ENCODE measurements at regions not wholly inside any gene's neighbourhood (a gene's known extent, or its start where the extent isn't known, plus 50 kb on each side); places are given as distances from the start of the nearest gene placed in this dataset.

DNA sequence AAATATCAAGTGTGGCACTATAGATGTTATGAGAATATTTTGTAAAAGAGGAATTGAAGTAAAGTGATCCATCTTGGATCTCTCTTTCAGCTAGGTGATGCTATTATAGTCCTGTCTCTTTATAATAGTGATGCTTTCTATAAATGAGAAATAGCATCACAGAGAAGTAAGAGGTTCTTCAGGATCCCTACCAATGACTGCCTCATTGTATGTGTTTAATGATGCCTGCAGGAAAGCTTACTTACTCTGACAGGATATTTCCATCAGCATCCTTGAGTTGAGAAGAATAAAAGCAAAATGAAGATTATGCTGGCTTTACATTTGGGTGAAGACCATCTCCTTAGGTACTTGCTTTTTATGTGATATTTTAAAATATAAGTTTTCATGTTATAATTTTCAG, 846.0 kb upstream of the LRFN5 start:
- no peak overlapping the region for H3K4me3 Mint-ChIP-seq
- Histone ChIP-seq H3K4me3 (no peak overlapping the region), H3K27me3 (ENCODE audit: insufficient read depth) (no peaks in the 10 kb centered on the region), H3F3A (replicated peaks; ENCODE audit: low read depth) (no peaks in the 10 kb centered on the region), H4K20me1 (replicated peaks; ENCODE audit: insufficient read depth) (no peaks in the 10 kb centered on the region), H3K79me2 (replicated peaks; ENCODE audit: insufficient read depth) (no peaks in the 10 kb centered on the region), H3K4me2 (no peak overlapping the region), H2AFZ (no peak overlapping the region), H3K4me1 (ENCODE audit: insufficient read depth) (peaks cover 9% of the 10 kb centered on the region; the same call in 1 of the 2 replicates), H3K27ac (ENCODE audit: low read depth) (no peak overlapping the region), H3K36me3 (ENCODE audit: insufficient read depth) (no peaks in the 10 kb centered on the region), H3K9me2 (ENCODE audit: insufficient read depth) (no peaks in the 10 kb centered on the region; the same call in 1 of the 2 replicates)
- ATAC-seq (no peak), DNase-seq (ENCODE audit: low spot score) (no peak)
- H3K36me3 Mint-ChIP-seq (ENCODE audit: low read depth), result peaks cover 4% of the 10 kb centered on the region
- H3K27me3 Mint-ChIP-seq (ENCODE audit: insufficient read depth, low read depth, poor library complexity), result peaks cover 2% of the 10 kb centered on the region
- peaks cover 7% of the 10 kb centered on the region; the same call in 2 of the 3 replicates for H3K9me3 Mint-ChIP-seq
- no peak overlapping the region for H3K27ac Mint-ChIP-seq
- TF ChIP-seq EZH2 (IDR thresholded peaks at IDR 0.05; ENCODE audit: low read depth, unreplicated experiment), result no peak
- peaks cover 26% of the 10 kb centered on the region for H3K4me1 Mint-ChIP-seq

DNA sequence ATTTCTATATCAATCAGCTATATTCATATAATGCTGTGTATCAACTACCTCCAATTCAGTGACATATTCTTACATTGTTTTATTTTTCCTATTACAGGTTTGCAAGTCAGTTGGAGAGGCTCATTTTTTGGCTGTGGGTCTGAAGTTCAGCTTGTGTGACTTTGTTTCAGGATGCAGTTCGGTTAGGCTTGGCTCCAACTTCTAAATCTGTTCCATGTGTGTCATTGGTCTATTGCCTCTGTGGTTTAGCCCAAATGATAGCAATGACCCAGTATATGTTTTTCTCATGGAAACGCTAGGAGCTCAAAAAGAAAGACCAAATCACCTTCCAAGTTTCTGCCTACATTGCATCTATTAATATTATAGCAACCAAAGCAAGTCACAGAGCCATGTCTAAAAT, 848.6 kb upstream of the LRFN5 start:
- H3K4me1 ChIP-seq (ENCODE audit: insufficient read depth), result peaks cover 9% of the 10 kb centered on the region; the same call in 1 of the 2 replicates
- Mint-ChIP-seq H3K27me3 (ENCODE audit: insufficient read depth, low read depth, poor library complexity) (no peaks in the 10 kb centered on the region), H3K4me3 (no peak overlapping the region), H3K4me1 (peaks cover 26% of the 10 kb centered on the region), H3K27ac (no peak overlapping the region), H3K36me3 (ENCODE audit: low read depth) (peaks cover 14% of the 10 kb centered on the region), H3K9me3 (peaks cover 12% of the 10 kb centered on the region; the same call in 2 of the 3 replicates)
- H3F3A ChIP-seq (replicated peaks; ENCODE audit: low read depth), result no peaks in the 10 kb centered on the region
- ATAC-seq (no peak), DNase-seq (ENCODE audit: low spot score) (no peak)
- no peaks in the 10 kb centered on the region; the same call in none of the 2 replicates for H3K9me2 ChIP-seq (ENCODE audit: insufficient read depth)
- H4K20me1 ChIP-seq (replicated peaks; ENCODE audit: insufficient read depth), result no peaks in the 10 kb centered on the region
- no peak overlapping the region for H3K27ac ChIP-seq (ENCODE audit: low read depth)
- H3K36me3 ChIP-seq (ENCODE audit: insufficient read depth), result no peaks in the 10 kb centered on the region
- no peaks in the 10 kb centered on the region for H3K79me2 ChIP-seq (replicated peaks; ENCODE audit: insufficient read depth)
- H3K27me3 ChIP-seq (ENCODE audit: insufficient read depth), result no peaks in the 10 kb centered on the region
- no peak overlapping the region for H3K4me3 ChIP-seq
- TF ChIP-seq STAT1 (IDR thresholded peaks at IDR 0.05; ENCODE audit: unreplicated experiment) (no peak), JUNB (IDR thresholded peaks at IDR 0.05; ENCODE audit: unreplicated experiment) (no peak), CREB1 (CRISPR knock-in tag; IDR thresholded peaks at IDR 0.05; ENCODE audit: low read depth) (no peak), EZH2 (IDR thresholded peaks at IDR 0.05; ENCODE audit: low read depth, unreplicated experiment) (no peak)
- TF ChIP-seq, protein P1, sequence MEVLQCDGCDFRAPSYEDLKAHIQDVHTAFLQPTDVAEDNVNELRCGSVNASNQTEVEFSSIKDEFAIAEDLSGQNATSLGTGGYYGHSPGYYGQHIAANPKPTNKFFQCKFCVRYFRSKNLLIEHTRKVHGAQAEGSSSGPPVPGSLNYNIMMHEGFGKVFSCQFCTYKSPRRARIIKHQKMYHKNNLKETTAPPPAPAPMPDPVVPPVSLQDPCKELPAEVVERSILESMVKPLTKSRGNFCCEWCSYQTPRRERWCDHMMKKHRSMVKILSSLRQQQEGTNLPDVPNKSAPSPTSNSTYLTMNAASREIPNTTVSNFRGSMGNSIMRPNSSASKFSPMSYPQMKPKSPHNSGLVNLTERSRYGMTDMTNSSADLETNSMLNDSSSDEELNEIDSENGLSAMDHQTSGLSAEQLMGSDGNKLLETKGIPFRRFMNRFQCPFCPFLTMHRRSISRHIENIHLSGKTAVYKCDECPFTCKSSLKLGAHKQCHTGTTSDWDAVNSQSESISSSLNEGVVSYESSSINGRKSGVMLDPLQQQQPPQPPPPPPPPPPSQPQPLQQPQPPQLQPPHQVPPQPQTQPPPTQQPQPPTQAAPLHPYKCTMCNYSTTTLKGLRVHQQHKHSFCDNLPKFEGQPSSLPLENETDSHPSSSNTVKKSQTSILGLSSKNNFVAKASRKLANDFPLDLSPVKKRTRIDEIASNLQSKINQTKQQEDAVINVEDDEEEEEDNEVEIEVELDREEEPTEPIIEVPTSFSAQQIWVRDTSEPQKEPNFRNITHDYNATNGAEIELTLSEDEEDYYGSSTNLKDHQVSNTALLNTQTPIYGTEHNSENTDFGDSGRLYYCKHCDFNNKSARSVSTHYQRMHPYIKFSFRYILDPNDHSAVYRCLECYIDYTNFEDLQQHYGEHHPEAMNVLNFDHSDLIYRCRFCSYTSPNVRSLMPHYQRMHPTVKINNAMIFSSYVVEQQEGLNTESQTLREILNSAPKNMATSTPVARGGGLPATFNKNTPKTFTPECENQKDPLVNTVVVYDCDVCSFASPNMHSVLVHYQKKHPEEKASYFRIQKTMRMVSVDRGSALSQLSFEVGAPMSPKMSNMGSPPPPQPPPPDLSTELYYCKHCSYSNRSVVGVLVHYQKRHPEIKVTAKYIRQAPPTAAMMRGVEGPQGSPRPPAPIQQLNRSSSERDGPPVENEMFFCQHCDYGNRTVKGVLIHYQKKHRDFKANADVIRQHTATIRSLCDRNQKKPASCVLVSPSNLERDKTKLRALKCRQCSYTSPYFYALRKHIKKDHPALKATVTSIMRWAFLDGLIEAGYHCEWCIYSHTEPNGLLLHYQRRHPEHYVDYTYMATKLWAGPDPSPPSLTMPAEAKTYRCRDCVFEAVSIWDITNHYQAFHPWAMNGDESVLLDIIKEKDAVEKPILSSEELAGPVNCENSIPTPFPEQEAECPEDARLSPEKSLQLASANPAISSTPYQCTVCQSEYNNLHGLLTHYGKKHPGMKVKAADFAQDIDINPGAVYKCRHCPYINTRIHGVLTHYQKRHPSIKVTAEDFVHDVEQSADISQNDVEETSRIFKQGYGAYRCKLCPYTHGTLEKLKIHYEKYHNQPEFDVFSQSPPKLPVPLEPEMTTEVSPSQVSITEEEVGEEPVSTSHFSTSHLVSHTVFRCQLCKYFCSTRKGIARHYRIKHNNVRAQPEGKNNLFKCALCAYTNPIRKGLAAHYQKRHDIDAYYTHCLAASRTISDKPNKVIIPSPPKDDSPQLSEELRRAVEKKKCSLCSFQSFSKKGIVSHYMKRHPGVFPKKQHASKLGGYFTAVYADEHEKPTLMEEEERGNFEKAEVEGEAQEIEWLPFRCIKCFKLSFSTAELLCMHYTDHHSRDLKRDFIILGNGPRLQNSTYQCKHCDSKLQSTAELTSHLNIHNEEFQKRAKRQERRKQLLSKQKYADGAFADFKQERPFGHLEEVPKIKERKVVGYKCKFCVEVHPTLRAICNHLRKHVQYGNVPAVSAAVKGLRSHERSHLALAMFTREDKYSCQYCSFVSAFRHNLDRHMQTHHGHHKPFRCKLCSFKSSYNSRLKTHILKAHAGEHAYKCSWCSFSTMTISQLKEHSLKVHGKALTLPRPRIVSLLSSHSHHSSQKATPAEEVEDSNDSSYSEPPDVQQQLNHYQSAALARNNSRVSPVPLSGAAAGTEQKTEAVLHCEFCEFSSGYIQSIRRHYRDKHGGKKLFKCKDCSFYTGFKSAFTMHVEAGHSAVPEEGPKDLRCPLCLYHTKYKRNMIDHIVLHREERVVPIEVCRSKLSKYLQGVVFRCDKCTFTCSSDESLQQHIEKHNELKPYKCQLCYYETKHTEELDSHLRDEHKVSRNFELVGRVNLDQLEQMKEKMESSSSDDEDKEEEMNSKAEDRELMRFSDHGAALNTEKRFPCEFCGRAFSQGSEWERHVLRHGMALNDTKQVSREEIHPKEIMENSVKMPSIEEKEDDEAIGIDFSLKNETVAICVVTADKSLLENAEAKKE (CRISPR knock-in tag; IDR thresholded peaks at IDR 0.05), result no peak
- TF ChIP-seq, protein P2, sequence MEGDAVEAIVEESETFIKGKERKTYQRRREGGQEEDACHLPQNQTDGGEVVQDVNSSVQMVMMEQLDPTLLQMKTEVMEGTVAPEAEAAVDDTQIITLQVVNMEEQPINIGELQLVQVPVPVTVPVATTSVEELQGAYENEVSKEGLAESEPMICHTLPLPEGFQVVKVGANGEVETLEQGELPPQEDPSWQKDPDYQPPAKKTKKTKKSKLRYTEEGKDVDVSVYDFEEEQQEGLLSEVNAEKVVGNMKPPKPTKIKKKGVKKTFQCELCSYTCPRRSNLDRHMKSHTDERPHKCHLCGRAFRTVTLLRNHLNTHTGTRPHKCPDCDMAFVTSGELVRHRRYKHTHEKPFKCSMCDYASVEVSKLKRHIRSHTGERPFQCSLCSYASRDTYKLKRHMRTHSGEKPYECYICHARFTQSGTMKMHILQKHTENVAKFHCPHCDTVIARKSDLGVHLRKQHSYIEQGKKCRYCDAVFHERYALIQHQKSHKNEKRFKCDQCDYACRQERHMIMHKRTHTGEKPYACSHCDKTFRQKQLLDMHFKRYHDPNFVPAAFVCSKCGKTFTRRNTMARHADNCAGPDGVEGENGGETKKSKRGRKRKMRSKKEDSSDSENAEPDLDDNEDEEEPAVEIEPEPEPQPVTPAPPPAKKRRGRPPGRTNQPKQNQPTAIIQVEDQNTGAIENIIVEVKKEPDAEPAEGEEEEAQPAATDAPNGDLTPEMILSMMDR (conservative IDR thresholded peaks at IDR 0.05; ENCODE audit: low read depth in 2 of 2), result no peak
- H2AFZ ChIP-seq, result no peak overlapping the region
- H3K4me2 ChIP-seq, result no peak overlapping the region

Data from GM23338 (cell line).